Skin epidermis (tissue), 12 donors: ENCODE measurements at regions not wholly inside any gene's neighbourhood (a gene's known extent, or its start where the extent isn't known, plus 50 kb on each side); places are given as distances from the start of the nearest gene placed in this dataset.

ENCODE experiments used
- H3K27ac ChIP-seq, 21 experiments: fragments of 200-600 bp; sonication (generic) in 11 of 21; one replicate each; pipeline ENCODE4 v1.5.0; 2020; ENCODE audit warnings: mild to moderate bottlenecking in 3 of 21, inconsistent platforms in 2 of 21, moderate library complexity in 2 of 21
- H3K4me3 ChIP-seq, 7 experiments: fragments of 200-600 bp; sonication (generic) in 2 of 7; one replicate each; pipeline ENCODE4 v1.5.0; 2020; ENCODE audit warnings: inconsistent platforms in 2 of 7, mild to moderate bottlenecking in 2 of 7, moderate library complexity in 1 of 7

DNA sequence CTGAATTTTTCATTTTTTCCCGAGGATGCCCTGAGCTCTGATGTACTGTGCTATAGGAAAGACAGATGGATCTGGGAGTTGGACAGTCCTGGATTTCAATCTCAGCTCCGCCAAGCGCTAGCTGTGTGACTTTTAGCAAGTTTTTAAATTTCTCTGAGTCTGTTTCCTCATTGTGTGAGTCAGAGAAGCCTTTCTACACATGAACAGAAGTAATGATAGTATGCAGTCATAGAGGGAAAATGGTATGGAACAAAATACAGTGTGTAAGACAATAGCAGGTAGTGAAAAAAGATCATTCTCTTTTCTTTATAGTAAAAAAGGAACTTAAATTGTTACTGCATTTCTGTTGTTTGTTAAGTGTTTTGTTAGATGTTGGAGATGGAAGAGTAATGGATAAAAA, 52.4 kb upstream of the PPM1B start:
- H3K4me3 ChIP-seq: no peak overlapping the region

DNA sequence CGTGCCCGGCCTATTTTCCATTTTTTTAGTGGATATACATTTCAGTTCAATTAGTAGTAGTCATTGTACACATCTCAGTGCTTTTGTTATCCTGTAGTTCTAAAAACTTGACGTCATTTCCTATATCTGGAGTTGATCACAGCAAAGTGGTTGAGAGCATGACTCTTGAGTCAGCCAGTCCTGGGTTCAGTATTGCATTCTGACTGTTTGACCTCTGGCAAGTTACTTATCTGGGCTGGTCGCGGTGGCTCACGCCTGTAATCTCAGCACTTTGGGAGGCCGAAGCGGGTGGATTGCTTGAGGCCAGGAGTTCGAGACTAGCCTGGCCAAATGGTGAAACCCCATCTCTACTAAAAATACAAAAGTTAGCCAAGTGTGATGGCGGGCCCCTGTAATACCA, 50.4 kb upstream of the PPM1B start:
- no peak overlapping the region for H3K27ac ChIP-seq

More for the DNA sequence above, 52.4 kb upstream of the PPM1B start:
- H3K27ac ChIP-seq: no peak overlapping the region

More for the DNA sequence above, 50.4 kb upstream of the PPM1B start:
- H3K4me3 ChIP-seq: no peak overlapping the region
